ENCODE measurements at regions not wholly inside any gene's neighbourhood (a gene's known extent, or its start where the extent isn't known, plus 50 kb on each side); places are given as distances from the start of the nearest gene placed in this dataset.

DNA sequence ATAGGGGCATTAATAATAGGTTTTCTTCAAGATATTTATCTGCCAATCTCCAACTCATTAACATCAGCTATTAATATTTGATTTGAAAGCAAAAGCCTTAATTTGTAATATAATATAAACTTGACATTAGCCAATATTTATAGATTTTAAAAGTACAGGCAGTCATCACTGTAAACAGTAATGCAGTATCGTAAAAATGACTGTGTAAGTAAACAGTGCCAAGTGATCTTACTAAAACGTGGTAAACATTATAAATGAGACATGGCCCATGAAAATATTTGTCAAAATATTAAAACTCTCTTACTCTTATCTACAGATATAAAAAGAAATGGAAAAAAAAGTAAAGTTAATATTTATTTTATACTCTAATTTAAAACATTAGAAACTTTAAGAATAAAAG is 101.6 kb upstream of the EPHA6 start:
- Histone ChIP-seq H3K4me1 (no peaks in the 10 kb centered on the region), H3K9me3 (no peaks in the 10 kb centered on the region), H3K4me3 (ENCODE audit: low read depth, low read length) (no peak overlapping the region), H3K27me3 (no peaks in the 10 kb centered on the region), H3K36me3 (no peaks in the 10 kb centered on the region)
- TF ChIP-seq, protein P1, sequence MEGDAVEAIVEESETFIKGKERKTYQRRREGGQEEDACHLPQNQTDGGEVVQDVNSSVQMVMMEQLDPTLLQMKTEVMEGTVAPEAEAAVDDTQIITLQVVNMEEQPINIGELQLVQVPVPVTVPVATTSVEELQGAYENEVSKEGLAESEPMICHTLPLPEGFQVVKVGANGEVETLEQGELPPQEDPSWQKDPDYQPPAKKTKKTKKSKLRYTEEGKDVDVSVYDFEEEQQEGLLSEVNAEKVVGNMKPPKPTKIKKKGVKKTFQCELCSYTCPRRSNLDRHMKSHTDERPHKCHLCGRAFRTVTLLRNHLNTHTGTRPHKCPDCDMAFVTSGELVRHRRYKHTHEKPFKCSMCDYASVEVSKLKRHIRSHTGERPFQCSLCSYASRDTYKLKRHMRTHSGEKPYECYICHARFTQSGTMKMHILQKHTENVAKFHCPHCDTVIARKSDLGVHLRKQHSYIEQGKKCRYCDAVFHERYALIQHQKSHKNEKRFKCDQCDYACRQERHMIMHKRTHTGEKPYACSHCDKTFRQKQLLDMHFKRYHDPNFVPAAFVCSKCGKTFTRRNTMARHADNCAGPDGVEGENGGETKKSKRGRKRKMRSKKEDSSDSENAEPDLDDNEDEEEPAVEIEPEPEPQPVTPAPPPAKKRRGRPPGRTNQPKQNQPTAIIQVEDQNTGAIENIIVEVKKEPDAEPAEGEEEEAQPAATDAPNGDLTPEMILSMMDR (IDR thresholded peaks at IDR 0.05; ENCODE audit: low read depth, low read length): no peak
- no peak for DNase-seq

DNA sequence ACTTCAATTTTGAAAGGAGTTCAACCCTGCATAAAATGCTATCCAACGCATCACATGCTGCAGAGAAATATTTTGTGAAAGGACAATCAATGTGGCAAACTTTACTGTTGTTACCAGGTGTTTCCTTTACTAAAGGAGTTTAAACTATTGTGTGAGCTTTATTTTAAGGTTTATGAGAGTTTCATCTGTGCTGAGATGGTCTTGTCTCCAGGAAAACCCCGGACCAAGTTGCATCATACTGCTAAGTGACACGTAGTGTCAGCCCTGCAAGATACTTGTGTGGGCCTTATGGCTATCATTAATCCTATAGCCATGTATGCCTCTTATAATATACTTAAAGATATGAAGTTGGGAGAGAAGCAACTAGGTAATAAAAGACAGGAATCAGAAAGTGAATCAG is 94.5 kb upstream of the EPHA6 start:
- Histone ChIP-seq H3K4me3 (ENCODE audit: low read depth, low read length) (no peak overlapping the region), H3K4me1 (no peaks in the 10 kb centered on the region), H3K27me3 (no peaks in the 10 kb centered on the region), H3K9me3 (no peaks in the 10 kb centered on the region), H3K36me3 (no peaks in the 10 kb centered on the region)
- TF ChIP-seq, protein P1 (IDR thresholded peaks at IDR 0.05; ENCODE audit: low read depth, low read length): no peak
- no peak for DNase-seq

DNA sequence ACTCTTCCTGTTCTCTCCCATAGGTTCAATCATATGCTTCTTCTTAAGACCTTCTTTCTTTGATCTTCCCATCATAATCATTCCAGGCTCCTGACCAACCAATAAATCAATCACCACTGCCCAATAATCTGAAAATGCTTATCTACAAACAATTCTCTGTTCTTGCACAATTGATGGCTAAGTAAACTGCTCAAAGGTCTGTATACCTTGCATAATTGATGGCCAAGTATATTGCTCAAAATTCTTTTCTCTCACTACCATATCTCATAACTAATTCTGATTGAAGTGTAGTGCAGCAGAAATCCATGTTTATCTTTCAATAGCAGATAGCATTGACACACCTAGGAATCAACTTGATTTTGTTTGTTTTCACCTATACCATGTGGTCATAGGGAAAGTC is 83.4 kb upstream of the EPHA6 start:
- DNase-seq: no peak
- TF ChIP-seq, protein P1 (IDR thresholded peaks at IDR 0.05; ENCODE audit: low read depth, low read length): no peak
- no peaks in the 10 kb centered on the region for H3K27me3 ChIP-seq
- no peak overlapping the region for H3K4me3 ChIP-seq (ENCODE audit: low read depth, low read length)
- no peaks in the 10 kb centered on the region for H3K36me3 ChIP-seq
- H3K4me1 ChIP-seq: no peaks in the 10 kb centered on the region
- H3K9me3 ChIP-seq: no peaks in the 10 kb centered on the region

DNA sequence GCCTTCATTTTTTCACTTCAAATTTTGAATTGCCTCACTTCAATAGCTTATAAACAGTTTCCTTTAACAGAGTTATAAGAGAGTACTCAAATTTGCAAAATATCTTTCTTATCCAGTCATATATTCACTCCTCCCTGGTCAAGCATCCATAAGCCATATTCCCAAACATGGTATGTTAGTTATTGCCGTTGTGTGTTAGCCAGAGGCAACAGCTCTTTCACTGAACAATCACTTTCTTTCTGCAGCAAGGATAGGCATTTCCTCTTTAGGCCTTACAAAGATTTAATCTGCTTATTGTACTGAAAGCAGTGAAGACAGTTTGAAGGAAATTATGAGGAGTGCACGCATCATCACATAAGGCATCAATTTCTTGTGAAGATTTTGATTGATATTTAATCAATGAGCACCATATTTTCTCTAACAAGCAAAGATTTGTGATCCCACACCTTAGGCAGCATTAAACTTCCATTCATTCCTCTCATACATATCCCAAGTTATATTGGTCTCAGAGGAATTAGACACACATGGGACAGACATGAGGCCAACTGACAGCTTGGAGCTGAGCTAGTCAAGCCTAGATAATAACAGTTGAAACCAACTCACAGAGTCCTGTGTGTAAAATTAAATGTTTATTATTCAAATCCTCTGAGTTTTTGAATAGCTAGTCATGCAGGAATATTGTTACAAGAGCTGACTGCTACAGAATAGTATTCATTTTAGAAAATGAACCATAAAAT is 80.0 kb upstream of the EPHA6 start:
- TF ChIP-seq, protein P1 (IDR thresholded peaks at IDR 0.05; ENCODE audit: low read depth, low read length): no peak
- H3K9me3 ChIP-seq: no peaks in the 10 kb centered on the region
- no peak overlapping the region for H3K4me3 ChIP-seq (ENCODE audit: low read depth, low read length)
- no peaks in the 10 kb centered on the region for H3K27me3 ChIP-seq
- H3K4me1 ChIP-seq: no peaks in the 10 kb centered on the region
- DNase-seq: no peak
- H3K36me3 ChIP-seq: no peaks in the 10 kb centered on the region

DNA sequence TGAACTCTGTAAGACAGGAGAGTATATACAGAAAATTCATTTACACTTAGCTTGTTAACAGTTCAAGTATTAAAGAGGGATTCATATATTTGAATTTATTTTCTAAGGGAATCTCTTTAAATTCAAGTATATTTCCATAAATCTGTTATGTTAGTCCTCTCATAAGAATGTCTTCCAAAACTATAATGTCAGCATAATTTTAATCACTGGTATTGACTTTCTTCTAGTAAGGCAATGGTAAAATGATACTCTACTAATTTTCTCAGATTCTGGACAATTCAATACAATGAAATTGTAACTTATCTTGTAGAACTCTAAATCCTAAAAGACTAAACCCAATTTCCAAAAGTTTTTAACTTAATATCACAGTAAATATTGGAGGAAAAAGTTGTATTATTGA is 66.3 kb upstream of the EPHA6 start:
- H3K4me3 ChIP-seq (ENCODE audit: low read depth, low read length): no peak overlapping the region
- H3K4me1 ChIP-seq: no peaks in the 10 kb centered on the region
- no peaks in the 10 kb centered on the region for H3K9me3 ChIP-seq
- TF ChIP-seq, protein P1 (IDR thresholded peaks at IDR 0.05; ENCODE audit: low read depth, low read length): no peak
- no peaks in the 10 kb centered on the region for H3K27me3 ChIP-seq
- no peaks in the 10 kb centered on the region for H3K36me3 ChIP-seq
- no peak for DNase-seq

DNA sequence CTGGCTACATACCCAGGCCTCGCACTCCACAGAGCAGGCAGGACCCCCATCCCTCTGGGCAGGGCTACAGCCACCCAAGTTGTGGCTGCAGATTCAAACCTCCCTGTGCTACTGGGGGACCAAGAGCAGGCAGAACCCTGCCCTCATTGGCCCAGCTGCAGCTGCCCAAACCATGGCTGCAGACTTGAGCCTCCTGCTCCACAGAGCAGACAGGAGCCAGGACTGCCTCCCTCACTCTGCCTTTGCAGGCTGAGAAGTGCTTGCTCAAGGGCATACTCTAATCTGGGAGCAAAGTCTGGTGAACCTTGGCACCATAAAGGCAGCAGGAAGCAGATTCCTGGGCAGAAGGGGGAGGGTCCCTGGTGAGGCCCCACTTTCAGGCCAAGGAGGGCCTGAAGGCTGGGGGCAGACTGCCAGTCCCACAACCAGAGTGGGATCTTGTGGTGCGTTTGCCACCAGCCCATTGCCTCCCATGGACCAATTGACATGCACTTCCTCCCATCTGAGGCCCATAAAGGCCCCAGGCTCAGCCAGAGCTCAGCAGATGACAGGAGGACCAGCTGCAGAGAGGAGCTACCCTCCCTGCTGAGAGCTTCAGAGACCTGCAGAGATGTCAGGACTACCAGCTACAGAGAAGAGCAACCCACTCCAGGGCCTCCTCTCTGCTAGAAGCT is 64.2 kb upstream of the EPHA6 start:
- no peaks in the 10 kb centered on the region for H3K9me3 ChIP-seq
- no peak overlapping the region for H3K4me3 ChIP-seq (ENCODE audit: low read depth, low read length)
- TF ChIP-seq, protein P1 (IDR thresholded peaks at IDR 0.05; ENCODE audit: low read depth, low read length): no peak
- DNase-seq: no peak
- H3K27me3 ChIP-seq: no peaks in the 10 kb centered on the region
- no peaks in the 10 kb centered on the region for H3K36me3 ChIP-seq
- H3K4me1 ChIP-seq: no peaks in the 10 kb centered on the region

Measured in BE2C (cell line).